Trophoblast cell (in vitro differentiated cells and primary cell): ENCODE measurements at regions not wholly inside any gene's neighbourhood (a gene's known extent, or its start where the extent isn't known, plus 50 kb on each side); places are given as distances from the start of the nearest gene placed in this dataset.
"Not testable (repeated sequence)": the region's sequence is repeated elsewhere in the genome, so short reads cannot be mapped to it uniquely, and the experiment has no call there.

Source experiments
- DNase-seq, 2 donors: peaks; one replicate each; pipeline ENCODE4 v3.0.0-alpha.2; 2016
- H2AFZ ChIP-seq: 2 replicates; pipeline ENCODE4 v1.6.1; 2013; ENCODE audit warnings: low read length, moderate library complexity, mild to moderate bottlenecking; ENCODE audit not compliant: insufficient read depth, poor library complexity
- H2AK5ac ChIP-seq: 2 replicates; pipeline ENCODE4 v1.6.1; 2013; ENCODE audit warnings: mild to moderate bottlenecking, low read length
- H2BK120ac ChIP-seq: 2 replicates; pipeline ENCODE4 v1.6.1; 2013; ENCODE audit warnings: low read length, mild to moderate bottlenecking, moderate library complexity; ENCODE audit not compliant: insufficient read depth, poor library complexity
- H2BK12ac ChIP-seq: 2 replicates; pipeline ENCODE4 v1.6.1; 2013; ENCODE audit warnings: mild to moderate bottlenecking, low read length, moderate library complexity
- H2BK5ac ChIP-seq: 2 replicates; pipeline ENCODE4 v1.6.1; 2013; ENCODE audit warnings: low read length, low read depth, moderate library complexity, mild to moderate bottlenecking; ENCODE audit not compliant: poor library complexity
- H3K14ac ChIP-seq: 2 replicates; pipeline ENCODE4 v1.6.1; 2013; ENCODE audit warnings: mild to moderate bottlenecking, low read length
- H3K18ac ChIP-seq: 2 replicates; pipeline ENCODE4 v1.6.1; 2013; ENCODE audit warnings: mild to moderate bottlenecking, low read length
- H3K23ac ChIP-seq: 2 replicates; pipeline ENCODE4 v1.6.1; 2013; ENCODE audit warnings: low read length
- H3K27ac ChIP-seq: 2 replicates; pipeline ENCODE4 v1.5.1; 2013; ENCODE audit warnings: low read depth, mild to moderate bottlenecking, inconsistent platforms, low read length, moderate library complexity
- H3K27me3 ChIP-seq: 2 replicates; pipeline ENCODE4 v1.6.1; 2013; ENCODE audit warnings: inconsistent platforms, mild to moderate bottlenecking, low read length, moderate library complexity; ENCODE audit not compliant: insufficient read depth
- H3K36me3 ChIP-seq, 2 experiments: 1 replicate in 1 of 2; 2 replicates in 1 of 2; pipeline ENCODE4 v1.6.1; 2013; ENCODE audit warnings: low read length in 2 of 2, mild to moderate bottlenecking in 2 of 2, moderate library complexity in 1 of 2; ENCODE audit not compliant: insufficient read depth in 2 of 2, control insufficient read depth in 1 of 2
- H3K4ac ChIP-seq: 2 replicates; pipeline ENCODE4 v1.6.1; 2013; ENCODE audit warnings: low read depth, mild to moderate bottlenecking, low read length, moderate library complexity
- H3K4me1 ChIP-seq, 2 experiments: 1 replicate in 1 of 2; 2 replicates in 1 of 2; pipeline ENCODE4 v1.6.1; 2013; ENCODE audit warnings: low read length in 2 of 2, mild to moderate bottlenecking in 2 of 2, moderate library complexity in 1 of 2; ENCODE audit not compliant: insufficient read depth in 2 of 2, control insufficient read depth in 1 of 2
- H3K4me2 ChIP-seq: 2 replicates; pipeline ENCODE4 v1.6.1; 2013; ENCODE audit warnings: inconsistent platforms, mild to moderate bottlenecking, low read length, moderate library complexity
- H3K4me3 ChIP-seq: 2 replicates; pipeline ENCODE4 v1.5.1; 2013; ENCODE audit warnings: mild to moderate bottlenecking, low read depth, low read length, inconsistent platforms
- H3K79me1 ChIP-seq: one replicate; pipeline ENCODE4 v1.6.1; 2013; ENCODE audit warnings: low read length
- H3K79me2 ChIP-seq: 2 replicates; pipeline ENCODE4 v1.6.1; 2013; ENCODE audit warnings: low read length, mild to moderate bottlenecking; ENCODE audit not compliant: control insufficient read depth, insufficient read depth, poor library complexity
- H3K9ac ChIP-seq: 2 replicates; pipeline ENCODE4 v1.6.1; 2013; ENCODE audit warnings: mild to moderate bottlenecking, low read length
- H3K9me3 ChIP-seq: 2 replicates; pipeline ENCODE4 v1.6.1; 2013; ENCODE audit warnings: low read depth, mild to moderate bottlenecking, control low read depth, inconsistent platforms, low read length; ENCODE audit not compliant: insufficient read depth
- H4K12ac ChIP-seq: 2 replicates; pipeline ENCODE4 v1.6.1; 2013; ENCODE audit warnings: low read depth, mild to moderate bottlenecking, low read length, moderate library complexity
- H4K8ac ChIP-seq: 2 replicates; pipeline ENCODE4 v1.6.1; 2013; ENCODE audit warnings: low read depth, mild to moderate bottlenecking, low read length, moderate library complexity
- H4K91ac ChIP-seq: one replicate; pipeline ENCODE4 v1.6.1; 2013; ENCODE audit warnings: low read depth, mild to moderate bottlenecking, low read length, moderate library complexity
- WGBS: extraction: QIAGEN DNeasy Blood & Tissue Kit; methylation state at CpG from one replicate; pipeline ENCODE4 v1.1.7; 2013; ENCODE audit warnings: missing lambda C conversion rate; ENCODE audit not compliant: insufficient read length, insufficient coverage; ENCODE audit errors: extremely low coverage; 5-methylcytosine and 5-hydroxymethylcytosine counted together

GRCh38 chr20:23139984-23140383 is 53.9 kb upstream of the CD93 start:
- H2AK5ac ChIP-seq: not testable (repeated sequence)

GRCh38 chr20:23139524-23139923 is 53.4 kb upstream of the CD93 start:
- no peak overlapping the region for H3K4me3 ChIP-seq
- H3K4me2 ChIP-seq: no peak overlapping the region
- H3K14ac ChIP-seq: no peak overlapping the region
- H4K12ac ChIP-seq: no peak overlapping the region
- no peak for DNase-seq
- peaks cover 3% of the 10 kb centered on the region for H3K9me3 ChIP-seq
- H2BK120ac ChIP-seq: no peak overlapping the region
- no peak overlapping the region for H3K9ac ChIP-seq
- no peak overlapping the region for H4K91ac ChIP-seq
- no peaks in the 10 kb centered on the region for H3K27me3 ChIP-seq
- H3K36me3 ChIP-seq: no peaks in the 10 kb centered on the region
- no peak overlapping the region for H3K4ac ChIP-seq
- H3K18ac ChIP-seq: no peak overlapping the region
- H2BK5ac ChIP-seq: no peak overlapping the region
- H2BK12ac ChIP-seq: no peak overlapping the region
- no peak overlapping the region for H2AFZ ChIP-seq
- H3K27ac ChIP-seq: no peak overlapping the region
- H4K8ac ChIP-seq: no peak overlapping the region
- no peaks in the 10 kb centered on the region for H3K4me1 ChIP-seq
- no peaks in the 10 kb centered on the region for H3K79me2 ChIP-seq
- H3K23ac ChIP-seq: no peak overlapping the region
- WGBS: no CpG with 5 or more reads among the region's 8 CpGs
- H3K79me1 ChIP-seq: no peaks in the 10 kb centered on the region
- H2AK5ac ChIP-seq: no peak overlapping the region

More at GRCh38 chr20:23139984-23140383, 53.9 kb upstream of the CD93 start:
- H3K4me1 ChIP-seq, H3K18ac ChIP-seq, H3K79me1 ChIP-seq, H4K8ac ChIP-seq, H3K9ac ChIP-seq, H4K91ac ChIP-seq, H3K27ac ChIP-seq, H4K12ac ChIP-seq, H3K4me2 ChIP-seq, H3K36me3 ChIP-seq, H3K9me3 ChIP-seq, H3K4ac ChIP-seq, H2BK120ac ChIP-seq, H3K4me3 ChIP-seq, H2BK12ac ChIP-seq, H3K27me3 ChIP-seq, H3K14ac ChIP-seq, H2AFZ ChIP-seq, H2BK5ac ChIP-seq, DNase-seq, H3K23ac ChIP-seq, H3K79me2 ChIP-seq: not testable (repeated sequence)
- WGBS: no CpG with 5 or more reads among the region's 1 CpG

- Histone ChIP-seq H3K79me1 (no peaks in the 10 kb centered on the region), H2BK120ac (no peak overlapping the region), H3K9ac (no peak overlapping the region), H3K27me3 (no peaks in the 10 kb centered on the region), H3K27ac (no peak overlapping the region), H3K4me1 (no peaks in the 10 kb centered on the region), H4K12ac (no peak overlapping the region), H2AFZ (no peak overlapping the region), H3K18ac (no peak overlapping the region), H3K4ac (no peak overlapping the region), H3K9me3 (peaks cover 3% of the 10 kb centered on the region), H3K79me2 (no peaks in the 10 kb centered on the region), H4K8ac (no peak overlapping the region), H2AK5ac (no peak overlapping the region), H3K4me2 (no peak overlapping the region), H3K14ac (no peak overlapping the region), H2BK12ac (no peak overlapping the region), H2BK5ac (no peak overlapping the region), H4K91ac (no peak overlapping the region), H3K36me3 (no peaks in the 10 kb centered on the region), H3K23ac (no peak overlapping the region), H3K4me3 (no peak overlapping the region)
- no CpG with 5 or more reads among the region's 3 CpGs for WGBS
- no peak for DNase-seq
Measured at GRCh38 chr20:23138682-23139081, 52.6 kb upstream of the CD93 start.

GRCh38 chr20:23138226-23138625 is 52.1 kb upstream of the CD93 start:
- H2BK120ac ChIP-seq: no peak overlapping the region

More at GRCh38 chr20:23138226-23138625, 52.1 kb upstream of the CD93 start:
- Histone ChIP-seq H4K91ac (no peak overlapping the region), H3K9me3 (peaks cover 3% of the 10 kb centered on the region), H3K9ac (no peak overlapping the region), H3K18ac (no peak overlapping the region), H3K4me3 (no peak overlapping the region), H2BK12ac (no peak overlapping the region), H2AK5ac (no peak overlapping the region), H3K79me2 (no peaks in the 10 kb centered on the region), H3K79me1 (no peaks in the 10 kb centered on the region), H3K23ac (no peak overlapping the region), H3K4me1 (no peaks in the 10 kb centered on the region), H3K4ac (no peak overlapping the region), H4K8ac (no peak overlapping the region), H3K27me3 (no peaks in the 10 kb centered on the region), H3K14ac (no peak overlapping the region), H4K12ac (no peak overlapping the region), H2AFZ (no peak overlapping the region), H3K36me3 (no peaks in the 10 kb centered on the region), H2BK5ac (no peak overlapping the region), H3K27ac (no peak overlapping the region), H3K4me2 (no peak overlapping the region)
- no peak for DNase-seq
- no CpG with 5 or more reads among the region's 3 CpGs for WGBS
